A549 (cell line): ENCODE measurements at regions not wholly inside any gene's neighbourhood (a gene's known extent, or its start where the extent isn't known, plus 50 kb on each side); places are given as distances from the start of the nearest gene placed in this dataset.

Experiments used
- ATAC-seq, 2 experiments: fragments of 200-7000 bp in 1 of 2; fragments of >200 bp in 1 of 2; cut with Nextera tagmentation in 1 of 2; cut with Tn5 transposase in 1 of 2; 3 replicates each; pipeline versions ENCODE4 v1.8.0 to v1.9.1; 2018 to 2020; ENCODE audit warnings: mild to moderate bottlenecking in 1 of 2, moderate library complexity in 1 of 2
- CTCF ChIA-PET: fragments of 300-600 bp; sonication (Branson Sonifier 250); formaldehyde crosslinking; extraction: SDS; loops from one replicate; lab custom pipeline; 2021; ENCODE audit warnings: antibody characterized with exemption, inconsistent platforms; lab: Yijun Ruan, JAX
- POLR2A ChIA-PET: fragments of 350-600 bp; formaldehyde crosslinking; extraction: SDS; loops from one replicate; lab custom pipeline; 2021; ENCODE audit warnings: antibody characterized with exemption, inconsistent platforms; lab: Yijun Ruan, JAX
- DNase-seq, 2 experiments: peaks; one replicate each; pipeline versions ENCODE4 v3.0.0 to v3.0.0-alpha.2; 2011 to 2016; ENCODE audit warnings: low read depth in 1 of 2, low spot score in 1 of 2
- FAIRE-seq: peaks from 2 replicates; lab custom pipeline; 2011; peaks lifted over from hg19 to GRCh38; lab: Jason Lieb, UNC
- H3K27ac ChIP-seq, 2 experiments: fragments of >200 bp; sonication (Bioruptor Twin); formaldehyde crosslinking; 3 replicates each; pipeline ENCODE4 v1.5.1; 2016 to 2017
- H3K4me1 ChIP-seq: fragments of >200 bp; sonication (Bioruptor Twin); formaldehyde crosslinking; 3 replicates; pipeline ENCODE4 v1.6.1; 2016
- H3K4me2 ChIP-seq: fragments of >200 bp; sonication (Bioruptor Twin); formaldehyde crosslinking; 3 replicates; pipeline ENCODE4 v1.6.1; 2016
- H3K4me3 ChIP-seq: fragments of >200 bp; sonication (Bioruptor Twin); formaldehyde crosslinking; 3 replicates; pipeline ENCODE4 v1.5.1; 2016
- H3K9me3 ChIP-seq: fragments of >200 bp; sonication (Bioruptor Twin); formaldehyde crosslinking; 3 replicates; pipeline ENCODE4 v1.6.1; 2016
- ATOH8 ChIP-seq: fragments of 250-450 bp; sonication (Bioruptor Pico); IDR thresholded peaks from 2 replicates; pipeline ENCODE4 v1.5.0; 2020; ENCODE audit warnings: low read depth, mild to moderate bottlenecking, moderate library complexity
- BCL3 ChIP-seq: fragments of >200 bp; sonication (Bioruptor Twin); formaldehyde crosslinking; IDR thresholded peaks from 3 replicates; pipeline ENCODE4 v1.6.1; 2016
- BHLHE40 ChIP-seq: IDR thresholded peaks from 2 replicates; pipeline ENCODE4 v1.6.1; 2012; ENCODE audit warnings: low read depth, low read length, inconsistent platforms
- CBX8 ChIP-seq: fragments of 200-600 bp; sonication (generic); IDR thresholded peaks from 2 replicates; pipeline ENCODE4 v1.6.1; 2016
- CEBPB ChIP-seq, 2 experiments: fragments of >200 bp in 1 of 2; sonication (Bioruptor Twin) in 1 of 2; formaldehyde crosslinking in 1 of 2; IDR thresholded peaks; 2 replicates each; pipeline ENCODE4 v1.6.1; 2012 to 2016
- CHD2 ChIP-seq: fragments of 150-350 bp; IDR thresholded peaks from 2 replicates; pipeline ENCODE4 v1.6.1; 2014; ENCODE audit warnings: low read length; ENCODE audit not compliant: partially characterized antibody
- EHF ChIP-seq: fragments of 250-450 bp; sonication (Bioruptor Pico); IDR thresholded peaks from 2 replicates; pipeline ENCODE4 v1.5.0; 2020; ENCODE audit warnings: mild to moderate bottlenecking
- EHMT2 ChIP-seq: fragments of 200-600 bp; sonication (generic); IDR thresholded peaks from 2 replicates; pipeline ENCODE4 v1.6.1; 2016; ENCODE audit warnings: antibody characterized with exemption, low read depth, mild to moderate bottlenecking, moderate library complexity
- HOXA7 ChIP-seq: fragments of 250-450 bp; sonication (Bioruptor Pico); IDR thresholded peaks from 2 replicates; pipeline ENCODE4 v1.5.0; 2020; ENCODE audit warnings: mild to moderate bottlenecking, moderate library complexity
- JUN ChIP-seq, 2 experiments: fragments of >200 bp; sonication (Bioruptor Twin); formaldehyde crosslinking; IDR thresholded peaks; 2 replicates in 1 of 2; 3 replicates in 1 of 2; pipeline ENCODE4 v1.6.1; 2016 to 2017
- JUNB ChIP-seq: fragments of >200 bp; sonication (Bioruptor Twin); formaldehyde crosslinking; IDR thresholded peaks from 2 replicates; pipeline ENCODE4 v1.6.1; 2016
- KDM1A ChIP-seq: fragments of 200-600 bp; sonication (generic); IDR thresholded peaks from 2 replicates; pipeline ENCODE4 v1.6.1; 2016; ENCODE audit warnings: low read depth, mild to moderate bottlenecking
- KDM5A ChIP-seq: fragments of 200-600 bp; sonication (generic); IDR thresholded peaks from 2 replicates; pipeline ENCODE4 v1.6.1; 2016; ENCODE audit warnings: antibody characterized with exemption, mild to moderate bottlenecking
- MAX ChIP-seq: IDR thresholded peaks from 2 replicates; pipeline ENCODE4 v1.6.1; 2012
- MAZ ChIP-seq: fragments of 150-350 bp; IDR thresholded peaks from 2 replicates; pipeline ENCODE4 v1.6.1; 2014; ENCODE audit warnings: antibody characterized with exemption, low read depth, low read length, borderline replicate concordance
- MYC ChIP-seq: IDR thresholded peaks from 2 replicates; pipeline ENCODE4 v1.6.1; 2012; ENCODE audit warnings: mild to moderate bottlenecking, inconsistent platforms, low read length, improper control_type of control experiment, borderline replicate concordance
- PBX3 ChIP-seq: IDR thresholded peaks from 2 replicates; pipeline ENCODE4 v1.6.1; 2012
- PHF8 ChIP-seq: fragments of 200-600 bp; sonication (generic); IDR thresholded peaks from 2 replicates; pipeline ENCODE4 v1.6.1; 2016; ENCODE audit warnings: low read depth, mild to moderate bottlenecking, antibody characterized with exemption, moderate library complexity, borderline replicate concordance
- RAD21 ChIP-seq, 2 experiments: fragments of >200 bp in 1 of 2; sonication (Bioruptor Twin) in 1 of 2; formaldehyde crosslinking in 1 of 2; IDR thresholded peaks in 1 of 2; conservative IDR thresholded peaks in 1 of 2; 2 replicates in 1 of 2; 3 replicates in 1 of 2; pipeline ENCODE4 v1.6.1; 2012 to 2018; ENCODE audit warnings: inconsistent platforms in 1 of 2
- RARB ChIP-seq: fragments of 250-450 bp; sonication (Bioruptor Pico); IDR thresholded peaks from 2 replicates; pipeline ENCODE4 v1.8.0; 2021; ENCODE audit warnings: mild to moderate bottlenecking, moderate library complexity
- SMC3 ChIP-seq: fragments of >200 bp; sonication (Bioruptor Twin); formaldehyde crosslinking; IDR thresholded peaks from 3 replicates; pipeline ENCODE4 v1.6.1; 2018; ENCODE audit warnings: inconsistent platforms
- SREBF2 ChIP-seq: fragments of 450-650 bp; IDR thresholded peaks from 2 replicates; pipeline ENCODE4 v1.6.1; 2014; ENCODE audit warnings: mild to moderate bottlenecking, moderate library complexity
- TFCP2L1 ChIP-seq: fragments of 250-450 bp; sonication (Bioruptor Pico); IDR thresholded peaks from 2 replicates; pipeline ENCODE4 v1.5.0; 2021; ENCODE audit warnings: mild to moderate bottlenecking
- TP53 ChIP-seq: fragments of 250-450 bp; sonication (Bioruptor Pico); IDR thresholded peaks from 2 replicates; pipeline ENCODE4 v1.5.0; 2021; ENCODE audit warnings: mild to moderate bottlenecking, moderate library complexity
- USF2 ChIP-seq: fragments of 450-650 bp; IDR thresholded peaks from 2 replicates; pipeline ENCODE4 v1.6.1; 2014; ENCODE audit warnings: antibody characterized with exemption
- ZC3H11A ChIP-seq: fragments of 450-650 bp; IDR thresholded peaks from 2 replicates; pipeline ENCODE4 v1.6.1; 2014; ENCODE audit warnings: antibody characterized with exemption, mild to moderate bottlenecking
- WGBS: methylation state at CpG from one replicate; pipeline ENCODE4 v1.1.6; 2017; ENCODE audit errors: missing lambda C conversion rate; 5-methylcytosine and 5-hydroxymethylcytosine counted together

GRCh38 chr6:14212632-14213031 lies 95.1 kb downstream of the CD83 start:
- H3K4me1 ChIP-seq = peaks cover 19% of the 10 kb centered on the region
- no peak overlapping the region for H3K4me2 ChIP-seq
- H3K9me3 ChIP-seq = no peaks in the 10 kb centered on the region
- WGBS = 90% methylated on average over 4 of the region's 5 CpGs
- FAIRE-seq = no peak
- ChIA-PET POLR2A (no interaction called here), CTCF (interaction anchor here (2.6 kb wide), 1 partner anchor 59 kb away, joined by 7 read pairs; no protein-coding TSS in a partner anchor)
- DNase-seq = no peak
- H3K27ac ChIP-seq = peak overlapping the region in 1 of 2 experiments; percentile 93; a peak in 3 of 6 replicates
- no peak overlapping the region for H3K4me3 ChIP-seq
- no peak for ATAC-seq
- TF ChIP-seq MYC = no peak
- no peak for TF ChIP-seq TFCP2L1 (CRISPR knock-in tag)
- no peak for TF ChIP-seq USF2
- TF ChIP-seq, all 56 proteins: peak for 0

- H3K4me1 ChIP-seq = peaks cover 5% of the 10 kb centered on the region
- FAIRE-seq (no peak), DNase-seq (no peak), ATAC-seq (no peak)
- CTCF ChIA-PET = interaction anchor here (0.5 kb wide), 1 partner anchor 233 kb away, joined by 4 read pairs; no protein-coding TSS in a partner anchor
- POLR2A ChIA-PET = no interaction called here
- 87% methylated on average over 13 of the region's 13 CpGs for WGBS
- no peak overlapping the region for H3K4me3 ChIP-seq
- H3K4me2 ChIP-seq = no peak overlapping the region
- H3K27ac ChIP-seq = no peak overlapping the region
- no peak for TF ChIP-seq CBX8
- TF ChIP-seq BCL3 = no peak
- TF ChIP-seq PBX3 = no peak
- no peak for TF ChIP-seq KDM5A
- no peak for TF ChIP-seq USF2
- TF ChIP-seq RARB (CRISPR knock-in tag) = no peak
- TF ChIP-seq CHD2 = no peak
- TF ChIP-seq PHF8 = no peak
- TF ChIP-seq ZC3H11A = no peak
- TF ChIP-seq MYC = no peak
- no peak for TF ChIP-seq JUN (IDR thresholded peaks at IDR 0.05)
- no peak for TF ChIP-seq SMC3
- TF ChIP-seq MAX = no peak
- TF ChIP-seq RAD21 (conservative IDR thresholded peaks at IDR 0.05 in 1 of 2, IDR thresholded peaks at IDR 0.05 in 1 of 2) = no peak
- H3K9me3 ChIP-seq = no peaks in the 10 kb centered on the region
These were observed 99.5 kb downstream of the CD83 start for GRCh38 chr6:14216946-14217684.

- CTCF ChIA-PET = interaction anchor here (0.5 kb wide), 1 partner anchor 232 kb away, joined by 4 read pairs; no protein-coding TSS in a partner anchor
- POLR2A ChIA-PET = no interaction called here
- no peaks in the 10 kb centered on the region for H3K9me3 ChIP-seq
- ATAC-seq (no peak), DNase-seq (no peak), FAIRE-seq (no peak)
- H3K4me2 ChIP-seq = no peak overlapping the region
- H3K4me3 ChIP-seq = no peak overlapping the region
- peaks cover 3% of the 10 kb centered on the region; the same call in 1 of the 3 replicates for H3K4me1 ChIP-seq
- no peak overlapping the region for H3K27ac ChIP-seq
- WGBS = 81% methylated on average over 11 of the region's 12 CpGs
- no peak for TF ChIP-seq ATOH8 (CRISPR knock-in tag)
- no peak for TF ChIP-seq TP53 (CRISPR knock-in tag)
- TF ChIP-seq ZC3H11A = no peak
- no peak for TF ChIP-seq CEBPB (IDR thresholded peaks at IDR 0.05)
- no peak for TF ChIP-seq CBX8
- no peak for TF ChIP-seq JUNB
- no peak for TF ChIP-seq SREBF2
- no peak for TF ChIP-seq BHLHE40
- no peak for TF ChIP-seq HOXA7 (CRISPR knock-in tag)
- no peak for TF ChIP-seq EHMT2
- no peak for TF ChIP-seq TFCP2L1 (CRISPR knock-in tag)
- no peak for TF ChIP-seq BCL3
- no peak for TF ChIP-seq EHF
- no peak for TF ChIP-seq MAZ
- no peak for TF ChIP-seq KDM1A
These were observed 100.4 kb downstream of the CD83 start for GRCh38 chr6:14217728-14218518.
